22Rv1 (cell line): ENCODE measurements at regions not wholly inside any gene's neighbourhood (a gene's known extent, or its start where the extent isn't known, plus 50 kb on each side); places are given as distances from the start of the nearest gene placed in this dataset.

Experiments
- H3K27ac ChIP-seq: fragments of 450-650 bp; 2 replicates; pipeline ENCODE4 v1.5.1; 2017
- ZFX ChIP-seq: fragments of 450-650 bp; IDR thresholded peaks from 2 replicates; pipeline ENCODE4 v1.6.1; 2017; ENCODE audit warnings: antibody characterized with exemption, borderline replicate concordance
- TF ChIP-seq, protein P1 (sequence below): fragments of 450-650 bp; IDR thresholded peaks from 2 replicates; pipeline ENCODE4 v1.5.1; 2017; ENCODE audit warnings: mild to moderate bottlenecking

DNA sequence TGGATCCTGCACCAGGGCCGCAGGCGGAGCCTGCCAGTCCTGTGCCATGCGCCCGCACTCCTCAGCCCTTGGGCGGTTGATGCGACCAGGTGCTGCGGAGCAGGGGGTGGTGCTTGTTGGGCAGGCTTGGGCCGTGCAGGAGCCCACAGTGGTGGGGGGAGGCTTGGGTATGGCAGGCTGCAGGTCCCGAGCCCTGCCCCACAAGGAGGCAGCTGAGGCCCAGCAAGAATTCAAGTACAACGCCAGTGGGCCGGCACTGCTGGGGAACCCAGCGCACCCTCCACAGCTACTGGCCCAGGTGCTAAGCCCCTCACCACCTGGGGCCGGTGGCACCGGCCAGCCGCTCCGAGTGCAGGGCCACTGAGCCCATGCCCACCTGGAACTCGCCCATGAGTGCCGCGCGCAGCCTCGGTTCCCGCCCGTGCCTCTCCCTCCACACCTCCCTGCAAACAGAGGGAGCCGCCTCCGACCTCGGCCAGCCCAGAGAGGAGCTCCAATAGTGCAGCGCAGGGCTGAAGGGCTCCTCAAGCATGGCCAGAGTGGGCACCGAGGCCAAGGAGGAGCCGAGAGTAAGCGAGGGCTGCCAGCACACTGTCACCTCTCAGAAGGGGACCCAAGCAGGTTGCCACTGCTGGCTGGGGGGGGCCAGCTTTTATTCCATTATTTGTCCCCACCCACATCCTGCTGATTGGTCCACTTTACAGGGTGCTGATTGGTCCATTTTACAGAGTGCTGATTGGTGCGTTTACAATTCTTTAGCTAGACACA is 339.0 kb upstream of the KLF3 start:
- TF ChIP-seq ZFX: no peak
- TF ChIP-seq, protein P1, sequence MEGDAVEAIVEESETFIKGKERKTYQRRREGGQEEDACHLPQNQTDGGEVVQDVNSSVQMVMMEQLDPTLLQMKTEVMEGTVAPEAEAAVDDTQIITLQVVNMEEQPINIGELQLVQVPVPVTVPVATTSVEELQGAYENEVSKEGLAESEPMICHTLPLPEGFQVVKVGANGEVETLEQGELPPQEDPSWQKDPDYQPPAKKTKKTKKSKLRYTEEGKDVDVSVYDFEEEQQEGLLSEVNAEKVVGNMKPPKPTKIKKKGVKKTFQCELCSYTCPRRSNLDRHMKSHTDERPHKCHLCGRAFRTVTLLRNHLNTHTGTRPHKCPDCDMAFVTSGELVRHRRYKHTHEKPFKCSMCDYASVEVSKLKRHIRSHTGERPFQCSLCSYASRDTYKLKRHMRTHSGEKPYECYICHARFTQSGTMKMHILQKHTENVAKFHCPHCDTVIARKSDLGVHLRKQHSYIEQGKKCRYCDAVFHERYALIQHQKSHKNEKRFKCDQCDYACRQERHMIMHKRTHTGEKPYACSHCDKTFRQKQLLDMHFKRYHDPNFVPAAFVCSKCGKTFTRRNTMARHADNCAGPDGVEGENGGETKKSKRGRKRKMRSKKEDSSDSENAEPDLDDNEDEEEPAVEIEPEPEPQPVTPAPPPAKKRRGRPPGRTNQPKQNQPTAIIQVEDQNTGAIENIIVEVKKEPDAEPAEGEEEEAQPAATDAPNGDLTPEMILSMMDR: no peak
- no peak overlapping the region for H3K27ac ChIP-seq

DNA sequence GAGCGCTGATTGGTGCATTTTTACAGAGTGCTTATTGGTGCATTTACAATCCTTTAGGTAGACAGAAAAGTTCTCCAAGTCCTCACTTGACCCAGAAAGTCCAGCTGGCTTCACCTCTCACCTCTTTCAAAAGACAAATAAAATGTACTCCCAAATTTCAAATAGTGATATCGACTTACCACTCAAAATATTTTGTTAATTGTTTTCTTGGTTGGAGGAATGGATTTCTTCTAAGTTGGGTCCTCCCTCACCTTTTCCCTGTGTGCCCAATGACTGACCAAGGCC is 338.4 kb upstream of the KLF3 start:
- H3K27ac ChIP-seq: no peak overlapping the region
- TF ChIP-seq, protein P1: no peak
- no peak for TF ChIP-seq ZFX

- no peak for TF ChIP-seq ZFX
- TF ChIP-seq, protein P1: no peak
- no peak overlapping the region for H3K27ac ChIP-seq
Measured at GRCh38 chr4:38326499-38326898, 337.5 kb upstream of the KLF3 start.

DNA sequence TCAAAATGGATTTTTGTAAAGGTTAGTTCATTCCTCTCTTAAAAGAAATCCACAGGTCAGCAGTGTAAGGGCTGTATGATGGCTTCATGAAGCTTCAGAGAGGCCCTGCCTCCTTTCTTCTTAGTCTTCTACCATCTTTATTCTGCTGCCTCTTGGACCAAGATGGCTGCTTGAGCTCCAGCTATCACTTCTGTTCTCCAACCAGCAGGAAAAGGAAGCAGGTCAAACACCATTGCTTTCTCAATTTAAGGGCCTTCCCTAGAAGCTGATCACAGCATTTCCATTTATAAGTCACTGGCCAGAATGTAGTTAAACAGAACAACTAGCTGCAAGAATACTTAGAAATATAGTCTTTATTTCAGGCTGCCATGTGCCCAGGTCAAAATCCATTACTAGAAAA is 336.8 kb upstream of the KLF3 start:
- H3K27ac ChIP-seq: peak overlapping the region; percentile 60
- no peak for TF ChIP-seq ZFX
- TF ChIP-seq, protein P1: no peak

DNA sequence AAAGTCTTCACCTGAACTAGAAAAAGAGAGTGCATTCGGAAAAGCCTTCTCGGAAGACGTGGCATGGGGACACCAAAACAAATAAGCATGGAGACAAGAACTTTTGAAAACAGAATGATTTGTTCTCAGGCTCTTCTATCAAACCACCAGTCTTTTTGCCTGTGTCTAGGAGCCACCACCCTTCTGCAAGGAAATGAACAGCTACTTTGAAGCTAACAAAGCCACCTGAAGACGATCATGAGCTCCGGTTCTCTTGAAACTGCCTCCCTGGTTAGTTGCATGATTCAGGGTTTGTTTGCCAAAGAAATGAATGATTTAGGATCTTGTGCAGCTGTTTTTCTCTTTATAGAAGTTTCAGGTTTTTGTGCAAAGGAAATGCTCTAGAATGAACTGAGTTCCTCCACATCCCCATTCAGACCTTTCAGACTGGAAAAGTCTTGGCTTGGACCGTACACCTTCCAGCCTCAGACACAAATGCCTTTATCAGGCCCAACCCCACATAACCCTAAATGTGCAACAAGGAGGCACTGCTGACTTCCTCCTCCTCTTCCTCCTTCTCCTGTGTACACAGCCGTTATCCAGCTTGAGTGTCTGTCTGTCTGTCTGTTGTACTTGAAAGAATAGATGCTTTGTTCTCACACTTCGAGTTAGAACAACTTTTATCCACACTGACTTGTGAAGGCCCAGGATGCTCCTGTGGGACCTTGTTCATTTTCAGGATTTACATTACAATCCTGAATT is 334.8 kb upstream of the KLF3 start:
- H3K27ac ChIP-seq: peak overlapping the region; percentile 60
- no peak for TF ChIP-seq ZFX
- TF ChIP-seq, protein P1: no peak

DNA sequence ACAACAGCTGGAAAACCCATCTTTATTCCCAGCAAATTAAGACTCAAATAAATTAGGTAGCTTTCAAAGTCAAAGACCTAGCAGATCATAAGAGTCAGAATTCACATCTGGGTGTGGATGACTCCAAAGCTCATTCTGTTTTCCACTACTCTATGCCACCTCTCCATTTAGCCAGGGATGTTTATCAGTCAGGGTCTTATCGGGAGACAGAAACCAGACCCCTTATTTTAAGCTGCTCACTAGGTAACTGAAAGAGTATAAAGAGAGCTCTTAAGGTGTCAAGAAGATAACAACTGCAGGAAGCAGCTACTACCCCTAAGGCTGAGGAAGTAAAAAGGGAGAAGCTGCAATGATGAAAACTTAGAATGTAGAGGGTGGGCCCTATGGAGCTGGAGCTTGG is 333.7 kb upstream of the KLF3 start:
- H3K27ac ChIP-seq: no peak overlapping the region
- no peak for TF ChIP-seq ZFX
- TF ChIP-seq, protein P1: no peak

- TF ChIP-seq, protein P1: no peak
- no peak for TF ChIP-seq ZFX
- H3K27ac ChIP-seq: no peak overlapping the region
Measured at GRCh38 chr4:38330936-38331335, 333.1 kb upstream of the KLF3 start.
